ENCODE measurements at regions not wholly inside any gene's neighbourhood (a gene's known extent, or its start where the extent isn't known, plus 50 kb on each side); places are given as distances from the start of the nearest gene placed in this dataset.

- CTCF ChIA-PET, result no interaction called here
- H3K9me3 Mint-ChIP-seq (ENCODE audit: low read depth), result no peaks in the 10 kb centered on the region
- no peaks in the 10 kb centered on the region for H3K36me3 Mint-ChIP-seq
- no peaks in the 10 kb centered on the region for H3K27me3 Mint-ChIP-seq
- ATAC-seq, result no peak
- H3K4me3 Mint-ChIP-seq, result no peak overlapping the region
- DNase-seq, result no peak
- no peaks in the 10 kb centered on the region for H3K4me1 Mint-ChIP-seq
- no peak overlapping the region for H3K27ac Mint-ChIP-seq
Observed at GRCh38 chr4:138964716-138965426, 50.7 kb upstream of the NOCT start.

DNA sequence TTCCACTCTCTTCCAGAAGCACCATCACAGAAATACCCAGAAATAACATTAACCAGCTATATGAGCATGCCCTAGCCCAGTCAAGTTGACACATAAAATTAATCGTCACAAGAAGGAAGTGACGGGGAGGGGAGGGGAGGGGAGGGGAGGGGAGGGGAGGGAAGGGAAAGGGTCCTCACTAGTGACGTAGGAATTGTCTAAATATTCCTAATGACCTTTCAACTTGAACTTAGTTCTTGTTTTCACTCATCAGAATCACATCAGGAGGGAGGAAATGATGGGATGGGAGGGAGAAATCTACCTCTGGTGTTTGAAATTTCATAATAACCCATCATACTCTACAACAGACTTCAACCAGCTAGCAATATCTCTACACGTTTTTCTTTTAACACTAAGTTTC lies 52.2 kb upstream of the NOCT start:
- Mint-ChIP-seq H3K36me3 (no peaks in the 10 kb centered on the region), H3K27me3 (peaks cover 3% of the 10 kb centered on the region), H3K4me1 (peaks cover 4% of the 10 kb centered on the region), H3K27ac (no peak overlapping the region), H3K4me3 (no peak overlapping the region), H3K9me3 (ENCODE audit: low read depth) (no peaks in the 10 kb centered on the region)
- CTCF ChIA-PET, result no interaction called here
- no peak for DNase-seq
- ATAC-seq, result no peak

- Mint-ChIP-seq H3K4me3 (no peak overlapping the region), H3K4me1 (peaks cover 6% of the 10 kb centered on the region), H3K27me3 (peaks cover 7% of the 10 kb centered on the region), H3K36me3 (no peaks in the 10 kb centered on the region), H3K27ac (no peak overlapping the region), H3K9me3 (ENCODE audit: low read depth) (no peaks in the 10 kb centered on the region)
- CTCF ChIA-PET, result no interaction called here
- ATAC-seq (no peak), DNase-seq (no peak)
Observed at GRCh38 chr4:138961664-138962063, 53.9 kb upstream of the NOCT start.

DNA sequence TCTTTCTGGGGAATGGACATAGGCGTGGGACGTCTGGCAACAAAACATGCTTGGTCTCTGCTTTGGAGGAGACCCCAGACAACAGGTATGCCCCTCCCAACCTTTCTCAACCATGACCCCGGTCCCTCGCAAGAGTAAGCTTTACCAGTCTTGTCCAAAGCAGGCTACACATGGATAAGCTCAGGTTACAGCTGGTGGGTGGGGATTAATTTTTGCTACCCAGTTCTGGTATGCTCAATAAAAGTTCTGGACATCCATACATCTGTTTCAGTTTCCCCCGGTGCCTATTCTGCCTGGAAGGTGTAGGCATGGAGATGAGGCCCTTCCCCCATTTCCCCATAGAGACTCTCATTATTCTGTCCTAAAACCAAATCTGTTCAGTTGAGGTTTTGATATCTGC lies 54.5 kb upstream of the NOCT start:
- peaks cover 7% of the 10 kb centered on the region for H3K27me3 Mint-ChIP-seq

GRCh38 chr4:138960175-138960710 lies 55.3 kb upstream of the NOCT start:
- DNase-seq (no peak), ATAC-seq (no peak)
- H3K4me3 Mint-ChIP-seq, result no peak overlapping the region
- no peaks in the 10 kb centered on the region for H3K9me3 Mint-ChIP-seq (ENCODE audit: low read depth)
- H3K36me3 Mint-ChIP-seq, result no peaks in the 10 kb centered on the region
- CTCF ChIA-PET, result no interaction called here
- no peak overlapping the region for H3K27ac Mint-ChIP-seq
- peaks cover 7% of the 10 kb centered on the region for H3K27me3 Mint-ChIP-seq
- peaks cover 6% of the 10 kb centered on the region for H3K4me1 Mint-ChIP-seq

More for the DNA sequence above, 54.5 kb upstream of the NOCT start:
- CTCF ChIA-PET, result no interaction called here
- no peak for ATAC-seq
- H3K4me3 Mint-ChIP-seq, result no peak overlapping the region
- H3K27ac Mint-ChIP-seq, result no peak overlapping the region
- peaks cover 6% of the 10 kb centered on the region for H3K4me1 Mint-ChIP-seq
- no peaks in the 10 kb centered on the region for H3K36me3 Mint-ChIP-seq
- no peak for DNase-seq
- H3K9me3 Mint-ChIP-seq (ENCODE audit: low read depth), result no peaks in the 10 kb centered on the region

GRCh38 chr4:138959097-138959815 lies 56.3 kb upstream of the NOCT start:
- Mint-ChIP-seq H3K36me3 (no peaks in the 10 kb centered on the region), H3K9me3 (ENCODE audit: low read depth) (no peaks in the 10 kb centered on the region), H3K4me3 (no peak overlapping the region), H3K4me1 (peaks cover 6% of the 10 kb centered on the region), H3K27ac (no peak overlapping the region), H3K27me3 (peaks cover 12% of the 10 kb centered on the region)
- CTCF ChIA-PET, result no interaction called here
- DNase-seq, result no peak
- ATAC-seq, result no peak

DNA sequence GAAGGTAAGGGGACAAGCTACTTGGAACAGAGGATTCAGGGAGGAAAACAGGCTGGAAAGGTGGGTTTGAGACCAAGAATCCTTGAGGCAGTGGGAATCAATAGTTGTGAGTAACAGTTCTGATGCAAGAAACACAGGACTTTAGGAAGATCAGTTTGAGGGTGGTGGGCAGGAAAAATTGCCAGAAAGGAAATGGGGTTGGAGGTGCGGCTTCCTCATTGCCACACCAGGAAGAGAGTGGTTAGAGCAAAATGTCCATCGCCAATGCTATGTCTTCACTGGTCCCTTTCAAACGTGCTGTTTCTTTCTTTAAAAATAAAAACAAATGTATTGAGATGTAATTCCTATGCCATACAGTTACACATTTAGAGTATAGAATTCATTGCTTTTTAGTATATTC lies 57.1 kb upstream of the NOCT start:
- CTCF ChIA-PET, result no interaction called here
- no peak overlapping the region for H3K4me3 Mint-ChIP-seq
- ATAC-seq, result no peak

DNA sequence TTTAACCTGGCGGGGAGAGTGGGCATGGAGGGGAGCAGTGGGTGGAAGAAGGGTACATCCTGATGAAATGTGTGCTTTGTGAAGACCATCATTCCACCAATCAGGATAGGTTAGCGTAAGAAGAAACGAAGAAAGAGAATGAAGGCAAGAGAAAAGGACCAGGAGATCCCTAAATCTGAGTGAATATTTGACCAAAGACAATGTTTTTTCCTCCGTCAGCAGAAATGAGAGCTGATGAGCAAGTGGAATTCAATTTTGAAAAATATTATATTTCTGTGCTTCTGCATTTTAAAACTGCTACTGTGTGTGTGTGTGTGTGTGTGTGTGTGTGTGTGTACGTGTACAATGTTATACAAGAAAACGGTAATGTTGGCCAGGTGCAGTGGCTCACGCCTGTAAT lies 58.3 kb upstream of the NOCT start:
- ATAC-seq (no peak), DNase-seq (no peak)
- H3K4me1 Mint-ChIP-seq, result peaks cover 6% of the 10 kb centered on the region
- CTCF ChIA-PET, result no interaction called here
- no peak overlapping the region for H3K4me3 Mint-ChIP-seq
- peaks cover 16% of the 10 kb centered on the region for H3K27me3 Mint-ChIP-seq
- H3K9me3 Mint-ChIP-seq (ENCODE audit: low read depth), result no peaks in the 10 kb centered on the region
- H3K36me3 Mint-ChIP-seq, result no peaks in the 10 kb centered on the region
- H3K27ac Mint-ChIP-seq, result no peak overlapping the region

More for the DNA sequence above, 57.1 kb upstream of the NOCT start:
- Mint-ChIP-seq H3K27me3 (peaks cover 16% of the 10 kb centered on the region), H3K9me3 (ENCODE audit: low read depth) (no peaks in the 10 kb centered on the region), H3K4me1 (peaks cover 6% of the 10 kb centered on the region), H3K36me3 (no peaks in the 10 kb centered on the region), H3K27ac (no peak overlapping the region)
- DNase-seq, result no peak

GRCh38 chr4:138954428-138954827 lies 61.2 kb upstream of the NOCT start:
- H3K27ac Mint-ChIP-seq, result no peak overlapping the region
- DNase-seq, result no peak
- H3K36me3 Mint-ChIP-seq, result no peaks in the 10 kb centered on the region
- peaks cover 6% of the 10 kb centered on the region for H3K4me1 Mint-ChIP-seq
- CTCF ChIA-PET, result no interaction called here
- H3K4me3 Mint-ChIP-seq, result no peak overlapping the region
- H3K27me3 Mint-ChIP-seq, result peaks cover 16% of the 10 kb centered on the region
- ATAC-seq, result no peak
- no peaks in the 10 kb centered on the region for H3K9me3 Mint-ChIP-seq (ENCODE audit: low read depth)

DNA sequence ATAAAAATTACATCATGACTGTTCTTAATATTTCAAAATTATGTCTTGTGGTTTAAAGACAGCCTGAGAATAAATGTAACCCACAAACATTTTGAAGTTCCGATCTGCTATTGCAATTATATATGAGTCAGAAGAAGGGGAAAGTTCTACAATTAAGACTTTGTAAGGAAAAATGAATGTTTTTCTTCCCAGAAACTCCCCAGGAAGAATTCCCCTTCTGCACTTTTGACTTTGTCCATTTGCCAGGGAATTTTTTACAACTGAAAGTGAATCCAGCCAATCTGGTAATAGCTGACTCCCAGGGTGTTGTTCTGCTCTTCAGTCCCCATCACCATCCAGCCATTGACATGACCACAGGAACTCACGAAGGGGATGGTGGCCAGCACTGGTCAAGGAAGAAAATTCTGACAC lies 61.6 kb upstream of the NOCT start:
- DNase-seq, result no peak
- no peaks in the 10 kb centered on the region for H3K9me3 Mint-ChIP-seq (ENCODE audit: low read depth)
- no peak overlapping the region for H3K27ac Mint-ChIP-seq
- ATAC-seq, result no peak
- H3K27me3 Mint-ChIP-seq, result peaks cover 13% of the 10 kb centered on the region
- CTCF ChIA-PET, result no interaction called here
- H3K36me3 Mint-ChIP-seq, result no peaks in the 10 kb centered on the region
- no peak overlapping the region for H3K4me3 Mint-ChIP-seq
- H3K4me1 Mint-ChIP-seq, result peaks cover 6% of the 10 kb centered on the region

DNA sequence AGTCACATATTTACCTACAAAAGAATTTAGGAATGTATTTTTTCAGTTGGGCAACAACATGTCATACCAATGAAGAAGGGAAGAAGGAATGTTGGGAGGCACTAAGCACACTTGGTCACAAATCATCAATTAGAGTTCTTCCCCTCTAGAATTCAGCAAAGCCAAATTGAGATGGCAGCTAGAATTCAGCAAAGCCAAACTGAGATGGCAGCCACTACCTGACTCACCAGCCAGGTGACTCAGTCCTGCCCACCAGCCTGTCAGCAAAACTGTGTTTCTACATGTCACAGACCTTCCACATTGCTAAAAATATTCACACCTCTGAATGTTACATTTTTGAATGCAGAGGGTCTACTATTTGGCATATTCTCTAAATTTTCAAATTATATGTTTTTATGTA lies 63.2 kb upstream of the NOCT start:
- Mint-ChIP-seq H3K27me3 (peaks cover 13% of the 10 kb centered on the region), H3K9me3 (ENCODE audit: low read depth) (no peaks in the 10 kb centered on the region), H3K4me1 (no peaks in the 10 kb centered on the region), H3K4me3 (no peak overlapping the region), H3K36me3 (no peaks in the 10 kb centered on the region), H3K27ac (no peak overlapping the region)
- CTCF ChIA-PET, result no interaction called here
- ATAC-seq (no peak), DNase-seq (no peak)

- Mint-ChIP-seq H3K9me3 (ENCODE audit: low read depth) (no peaks in the 10 kb centered on the region), H3K4me3 (no peak overlapping the region), H3K36me3 (no peaks in the 10 kb centered on the region), H3K27ac (no peak overlapping the region), H3K4me1 (no peaks in the 10 kb centered on the region), H3K27me3 (peaks cover 9% of the 10 kb centered on the region)
- CTCF ChIA-PET, result no interaction called here
- DNase-seq (no peak), ATAC-seq (no peak)
Observed at GRCh38 chr4:138951764-138952163, 63.8 kb upstream of the NOCT start.

GRCh38 chr4:138949866-138950265 lies 65.7 kb upstream of the NOCT start:
- Mint-ChIP-seq H3K27ac (no peak overlapping the region), H3K36me3 (no peaks in the 10 kb centered on the region), H3K9me3 (ENCODE audit: low read depth) (no peaks in the 10 kb centered on the region), H3K27me3 (peaks cover 9% of the 10 kb centered on the region), H3K4me3 (no peak overlapping the region), H3K4me1 (no peaks in the 10 kb centered on the region)
- no peak for ATAC-seq
- DNase-seq, result no peak
- CTCF ChIA-PET, result no interaction called here

DNA sequence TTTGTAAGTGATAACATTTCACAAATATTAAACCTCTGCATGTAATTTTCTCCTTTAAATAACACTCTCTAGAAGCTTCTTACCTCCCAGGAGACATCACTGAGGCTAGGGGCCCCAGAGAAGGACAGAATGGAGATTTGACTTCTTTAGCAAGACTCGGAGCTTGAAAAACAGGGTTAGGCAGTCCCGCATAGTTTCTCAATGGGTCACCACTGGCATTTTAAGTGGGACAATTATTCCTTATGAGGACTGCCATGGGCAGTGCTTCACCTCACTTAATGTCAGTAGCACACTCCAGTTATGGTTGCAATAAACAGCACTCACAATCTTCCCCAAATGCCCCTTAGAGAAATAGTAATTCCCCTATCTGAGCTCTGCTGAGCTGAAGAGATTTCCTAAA lies 66.7 kb upstream of the NOCT start:
- no peak for ATAC-seq
- Mint-ChIP-seq H3K36me3 (no peaks in the 10 kb centered on the region), H3K9me3 (ENCODE audit: low read depth) (no peaks in the 10 kb centered on the region), H3K27me3 (peaks cover 1% of the 10 kb centered on the region), H3K27ac (no peak overlapping the region), H3K4me1 (no peaks in the 10 kb centered on the region), H3K4me3 (no peak overlapping the region)
- CTCF ChIA-PET, result no interaction called here
- DNase-seq, result no peak
